Ishikawa (cell line): ENCODE measurements at regions not wholly inside any gene's neighbourhood (a gene's known extent, or its start where the extent isn't known, plus 50 kb on each side); places are given as distances from the start of the nearest gene placed in this dataset.

Source experiments
- CEBPB ChIP-seq: IDR thresholded peaks from 2 replicates; pipeline ENCODE4 v1.6.1; 2012
- CREB1 ChIP-seq: IDR thresholded peaks from 2 replicates; pipeline ENCODE4 v1.6.1; 2012; ENCODE audit warnings: low read depth
- EGR1 ChIP-seq: IDR thresholded peaks from 2 replicates; pipeline ENCODE4 v1.6.1; 2012
- EP300 ChIP-seq: IDR thresholded peaks from 2 replicates; pipeline ENCODE4 v1.6.1; 2012; ENCODE audit warnings: borderline replicate concordance
- FOXM1 ChIP-seq: IDR thresholded peaks from 2 replicates; pipeline ENCODE4 v1.6.1; 2012; ENCODE audit warnings: low read depth, borderline replicate concordance
- MAX ChIP-seq: IDR thresholded peaks from 2 replicates; pipeline ENCODE4 v1.6.1; 2012
- NFIC ChIP-seq: IDR thresholded peaks from 2 replicates; pipeline ENCODE4 v1.6.1; 2012
- RAD21 ChIP-seq: IDR thresholded peaks from 2 replicates; pipeline ENCODE4 v1.6.1; 2012; ENCODE audit warnings: low read depth
- REST ChIP-seq: IDR thresholded peaks from 2 replicates; pipeline ENCODE4 v1.6.1; 2012; ENCODE audit warnings: low read depth, mild to moderate bottlenecking
- TAF1 ChIP-seq: IDR thresholded peaks from 2 replicates; pipeline ENCODE4 v1.6.1; 2012; ENCODE audit warnings: low read depth, mild to moderate bottlenecking
- TCF12 ChIP-seq: IDR thresholded peaks from 2 replicates; pipeline ENCODE4 v1.6.1; 2012; ENCODE audit warnings: low read depth
- TEAD4 ChIP-seq: IDR thresholded peaks from 2 replicates; pipeline ENCODE4 v1.6.1; 2012
- USF1 ChIP-seq: IDR thresholded peaks from 2 replicates; pipeline ENCODE4 v1.6.1; 2012
- YY1 ChIP-seq: IDR thresholded peaks from 2 replicates; pipeline ENCODE4 v1.6.1; 2012; ENCODE audit warnings: low read depth
- ZBTB7A ChIP-seq: IDR thresholded peaks from 2 replicates; pipeline ENCODE4 v1.6.1; 2012; ENCODE audit warnings: low read depth

GRCh38 chr17:73950593-73950914 lies 252.9 kb upstream of the RPL38 start:
- no peak for TF ChIP-seq TEAD4
- TF ChIP-seq FOXM1, result no peak
- no peak for TF ChIP-seq ZBTB7A
- no peak for TF ChIP-seq CREB1
- TF ChIP-seq REST, result no peak
- no peak for TF ChIP-seq NFIC
- no peak for TF ChIP-seq YY1
- TF ChIP-seq MAX, result no peak
- TF ChIP-seq RAD21, result no peak
- no peak for TF ChIP-seq EP300
- TF ChIP-seq TAF1, result no peak
- no peak for TF ChIP-seq EGR1
- no peak for TF ChIP-seq USF1
- TF ChIP-seq TCF12, result no peak

GRCh38 chr17:73952082-73952479 lies 251.4 kb upstream of the RPL38 start:
- no peak for TF ChIP-seq YY1
- TF ChIP-seq RAD21, result no peak
- no peak for TF ChIP-seq USF1
- no peak for TF ChIP-seq CREB1
- no peak for TF ChIP-seq CEBPB
- TF ChIP-seq ZBTB7A, result no peak
- TF ChIP-seq REST, result no peak
- TF ChIP-seq TCF12, result no peak
- no peak for TF ChIP-seq MAX
- TF ChIP-seq EP300, result no peak
- TF ChIP-seq FOXM1, result no peak
- TF ChIP-seq TAF1, result no peak
- TF ChIP-seq TEAD4, result no peak

GRCh38 chr17:73952480-73953205 lies 250.8 kb upstream of the RPL38 start:
- TF ChIP-seq CREB1, result no peak
- TF ChIP-seq USF1, result no peak

- no peak for TF ChIP-seq TCF12
- TF ChIP-seq EP300, result no peak
- TF ChIP-seq CREB1, result no peak
- no peak for TF ChIP-seq FOXM1
- no peak for TF ChIP-seq CEBPB
- no peak for TF ChIP-seq RAD21
- TF ChIP-seq EGR1, result no peak
- TF ChIP-seq NFIC, result no peak
- TF ChIP-seq TEAD4, result no peak
- no peak for TF ChIP-seq USF1
- no peak for TF ChIP-seq MAX
- TF ChIP-seq REST, result no peak
- TF ChIP-seq ZBTB7A, result no peak
- TF ChIP-seq TAF1, result no peak
- no peak for TF ChIP-seq YY1
Measured at GRCh38 chr17:73953206-73954033, 250.1 kb upstream of the RPL38 start.
